OCI-LY7 (cell line): ENCODE measurements at regions not wholly inside any gene's neighbourhood (a gene's known extent, or its start where the extent isn't known, plus 50 kb on each side); places are given as distances from the start of the nearest gene placed in this dataset.

ENCODE experiments used
- BruUV-seq: library from RNA; stranded (reverse); fragments of 400-500 nt; replicated peaks from 2 replicates; lab custom pipeline; 2021; lab: Mats Ljungman, UMichigan
- CTCF ChIA-PET: fragments of 300-600 bp; sonication (Branson Sonifier 250); formaldehyde crosslinking; loops from one replicate; lab custom pipeline; 2022; ENCODE audit warnings: antibody characterized with exemption; ENCODE audit not compliant: unreplicated experiment; lab: Charles Lee
- POLR2A ChIA-PET: fragments of 300-600 bp; sonication (Branson Sonifier 250); formaldehyde crosslinking; loops from one replicate; lab custom pipeline; 2022; ENCODE audit warnings: antibody characterized with exemption; lab: Charles Lee
- DNase-seq: peaks from one replicate; pipeline ENCODE4 v3.0.0-alpha.2; 2015; ENCODE audit warnings: low spot score
- H2AFZ ChIP-seq: fragments of 200-600 bp; sonication (generic), shearing (Covaris generic); 2 replicates; pipeline ENCODE4 v1.6.1; 2014; ENCODE audit warnings: mild to moderate bottlenecking, antibody characterized with exemption, low read length, moderate library complexity
- H3K27ac ChIP-seq: fragments of 200-600 bp; sonication (generic); 2 replicates; pipeline ENCODE4 v1.5.1; 2014; ENCODE audit warnings: mixed run types, low read depth, mild to moderate bottlenecking, moderate library complexity, low read length, inconsistent platforms; ENCODE audit not compliant: poor library complexity, severe bottlenecking
- H3K36me3 ChIP-seq: fragments of 200-600 bp; sonication (generic); 2 replicates; pipeline ENCODE4 v1.6.1; 2014; ENCODE audit warnings: mild to moderate bottlenecking, antibody characterized with exemption, low read length, moderate library complexity, mixed read lengths; ENCODE audit not compliant: insufficient read depth
- H3K4me1 ChIP-seq: fragments of 200-600 bp; sonication (generic); 2 replicates; pipeline ENCODE4 v1.5.1; 2014; ENCODE audit warnings: mild to moderate bottlenecking, low read length; ENCODE audit not compliant: insufficient read depth, poor library complexity, severe bottlenecking
- H3K4me2 ChIP-seq: fragments of 200-600 bp; sonication (generic); 2 replicates; pipeline ENCODE4 v1.6.1; 2014; ENCODE audit warnings: mild to moderate bottlenecking, low read length
- H3K4me3 ChIP-seq: fragments of 200-600 bp; sonication (generic); 2 replicates; pipeline ENCODE4 v1.5.1; 2014; ENCODE audit warnings: mild to moderate bottlenecking, low read depth, low read length; ENCODE audit not compliant: poor library complexity, severe bottlenecking
- H3K79me2 ChIP-seq: fragments of 200-600 bp; sonication (generic); 2 replicates; pipeline ENCODE4 v1.6.1; 2016; ENCODE audit warnings: low read depth, mild to moderate bottlenecking, low read length, moderate library complexity, mixed read lengths; ENCODE audit not compliant: insufficient read depth
- H3K9me2 ChIP-seq: fragments of 200-600 bp; sonication (generic); 2 replicates; pipeline ENCODE4 v1.6.1; 2016; ENCODE audit warnings: mild to moderate bottlenecking, low read length, mixed read lengths; ENCODE audit not compliant: insufficient read depth
- H3K9me3 ChIP-seq: fragments of 200-600 bp; sonication (generic); 2 replicates; pipeline ENCODE4 v1.6.1; 2014; ENCODE audit warnings: mild to moderate bottlenecking, mixed run types, low read length, mixed read lengths
- H4K20me1 ChIP-seq: fragments of 200-600 bp; sonication (generic); 2 replicates; pipeline ENCODE4 v1.6.1; 2014; ENCODE audit warnings: mild to moderate bottlenecking, antibody characterized with exemption, low read length, moderate library complexity, mixed read lengths; ENCODE audit not compliant: insufficient read depth
- EZH2phosphoT487 ChIP-seq: fragments of 200-600 bp; sonication (generic); IDR thresholded peaks from 2 replicates; pipeline ENCODE4 v1.6.1; 2018; ENCODE audit warnings: low read depth, borderline replicate concordance, mild to moderate bottlenecking, mixed run types, antibody characterized with exemption, low read length, moderate library complexity, mixed read lengths
- intact Hi-C: fragments of 100-400 bp; cut with micrococcal nuclease; formaldehyde crosslinking; loops from one replicate; pipeline ENCODE4 v1.10.0; 2022; ENCODE audit not compliant: unreplicated experiment
- TF ChIP-seq, protein P1 (sequence below): fragments of 200-600 bp; sonication (generic); conservative IDR thresholded peaks from 2 replicates; pipeline ENCODE4 v1.5.1; 2014; ENCODE audit warnings: mild to moderate bottlenecking, antibody characterized with exemption, low read length, moderate library complexity, mixed read lengths

- H3K4me1 ChIP-seq = peaks cover 44% of the 10 kb centered on the region
- POLR2A ChIA-PET = no interaction called here
- DNase-seq = no peak
- no peaks in the 10 kb centered on the region for H4K20me1 ChIP-seq
- no peak for TF ChIP-seq EZH2phosphoT487
- TF ChIP-seq, protein P1, sequence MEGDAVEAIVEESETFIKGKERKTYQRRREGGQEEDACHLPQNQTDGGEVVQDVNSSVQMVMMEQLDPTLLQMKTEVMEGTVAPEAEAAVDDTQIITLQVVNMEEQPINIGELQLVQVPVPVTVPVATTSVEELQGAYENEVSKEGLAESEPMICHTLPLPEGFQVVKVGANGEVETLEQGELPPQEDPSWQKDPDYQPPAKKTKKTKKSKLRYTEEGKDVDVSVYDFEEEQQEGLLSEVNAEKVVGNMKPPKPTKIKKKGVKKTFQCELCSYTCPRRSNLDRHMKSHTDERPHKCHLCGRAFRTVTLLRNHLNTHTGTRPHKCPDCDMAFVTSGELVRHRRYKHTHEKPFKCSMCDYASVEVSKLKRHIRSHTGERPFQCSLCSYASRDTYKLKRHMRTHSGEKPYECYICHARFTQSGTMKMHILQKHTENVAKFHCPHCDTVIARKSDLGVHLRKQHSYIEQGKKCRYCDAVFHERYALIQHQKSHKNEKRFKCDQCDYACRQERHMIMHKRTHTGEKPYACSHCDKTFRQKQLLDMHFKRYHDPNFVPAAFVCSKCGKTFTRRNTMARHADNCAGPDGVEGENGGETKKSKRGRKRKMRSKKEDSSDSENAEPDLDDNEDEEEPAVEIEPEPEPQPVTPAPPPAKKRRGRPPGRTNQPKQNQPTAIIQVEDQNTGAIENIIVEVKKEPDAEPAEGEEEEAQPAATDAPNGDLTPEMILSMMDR = no peak
- no peaks in the 10 kb centered on the region for H3K9me3 ChIP-seq
- no peaks in the 10 kb centered on the region for H3K36me3 ChIP-seq
- BruUV-seq = no TSS peak
- no peak overlapping the region for H3K4me2 ChIP-seq
- CTCF ChIA-PET = no interaction called here
- no peak overlapping the region for H3K27ac ChIP-seq
- intact Hi-C loops = no loop called here
- H2AFZ ChIP-seq = no peak overlapping the region
- no peaks in the 10 kb centered on the region for H3K9me2 ChIP-seq
- H3K4me3 ChIP-seq = no peak overlapping the region
- no peaks in the 10 kb centered on the region for H3K79me2 ChIP-seq
Observed at GRCh38 chr20:51098284-51098810, 75.4 kb upstream of the KCNG1 start.

GRCh38 chr20:51097351-51098120, 74.6 kb upstream of the KCNG1 start:
- DNase-seq = no peak
- no TSS peak for BruUV-seq
- intact Hi-C loops = no loop called here

More at GRCh38 chr20:51097351-51098120, 74.6 kb upstream of the KCNG1 start:
- no peaks in the 10 kb centered on the region for H3K79me2 ChIP-seq
- no peak overlapping the region for H3K4me3 ChIP-seq
- H3K9me2 ChIP-seq = no peaks in the 10 kb centered on the region
- TF ChIP-seq, protein P1 = no peak
- TF ChIP-seq EZH2phosphoT487 = no peak
- H3K4me2 ChIP-seq = no peak overlapping the region
- no peak overlapping the region for H2AFZ ChIP-seq
- H3K27ac ChIP-seq = no peak overlapping the region
- no peaks in the 10 kb centered on the region for H3K9me3 ChIP-seq
- POLR2A ChIA-PET = interaction anchor here (0.6 to 1.4 kb wide), 2 partner anchors 12 to 28 kb away, joined by 3 to 4 read pairs; no protein-coding TSS in a partner anchor
- no peaks in the 10 kb centered on the region for H4K20me1 ChIP-seq
- CTCF ChIA-PET = no interaction called here
- peaks cover 44% of the 10 kb centered on the region for H3K4me1 ChIP-seq
- H3K36me3 ChIP-seq = no peaks in the 10 kb centered on the region
